ENCODE measurements at regions not wholly inside any gene's neighbourhood (a gene's known extent, or its start where the extent isn't known, plus 50 kb on each side); places are given as distances from the start of the nearest gene placed in this dataset.

DNA sequence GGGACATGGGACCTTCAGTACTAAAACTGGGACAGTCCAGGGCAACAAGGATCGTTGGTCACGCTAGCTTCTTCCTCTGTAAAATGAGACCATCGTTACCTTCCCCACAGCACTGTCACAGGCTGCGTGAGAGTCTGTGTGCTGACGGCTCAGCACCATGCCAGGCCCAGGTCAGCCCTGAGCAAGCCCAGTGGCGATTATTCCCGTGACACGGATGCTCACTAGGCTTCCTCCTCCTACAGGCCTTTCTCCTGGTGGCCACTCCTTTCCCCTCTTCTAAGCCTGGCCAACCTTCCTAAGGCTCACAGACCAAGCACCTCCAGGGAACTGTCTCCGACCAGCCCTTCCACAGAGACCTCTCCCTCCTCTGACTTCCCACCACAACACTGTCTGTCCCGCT, 69.3 kb upstream of the RUNX3 start:
- no peak for DNase-seq

DNA sequence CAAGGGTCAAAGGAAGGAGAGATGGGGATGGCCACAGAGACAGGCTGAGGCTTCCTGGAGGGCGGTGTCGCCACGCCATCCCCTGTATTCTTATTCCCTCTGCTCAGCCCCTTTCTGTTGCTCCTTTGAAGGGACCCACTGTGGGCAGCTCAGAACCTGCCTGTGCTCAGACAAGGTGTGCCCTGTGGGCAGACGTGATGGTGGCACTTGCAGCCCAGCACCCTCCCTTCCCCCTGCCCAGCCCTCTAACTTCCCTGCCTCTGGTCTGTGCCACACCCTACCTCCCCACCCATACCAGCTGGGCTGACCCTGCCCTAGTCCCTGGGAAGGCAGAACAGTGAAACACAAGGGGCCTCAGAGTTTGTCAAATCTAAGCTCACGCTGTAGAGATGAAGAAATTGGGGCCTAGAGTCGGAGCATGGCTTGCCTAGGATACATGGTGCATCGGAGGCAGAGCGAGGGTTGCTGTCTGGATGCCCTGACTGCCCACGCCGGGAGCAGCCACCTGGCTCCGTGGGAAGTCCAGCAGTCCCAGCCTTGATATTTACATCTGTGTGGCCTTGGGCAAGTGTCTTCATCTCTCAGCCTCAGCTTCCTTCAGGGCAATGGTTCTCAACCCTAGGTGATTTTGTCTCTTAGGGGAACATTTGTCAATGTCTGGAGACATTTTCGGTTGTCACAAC, 68.6 kb upstream of the RUNX3 start:
- DNase-seq, result no peak

DNA sequence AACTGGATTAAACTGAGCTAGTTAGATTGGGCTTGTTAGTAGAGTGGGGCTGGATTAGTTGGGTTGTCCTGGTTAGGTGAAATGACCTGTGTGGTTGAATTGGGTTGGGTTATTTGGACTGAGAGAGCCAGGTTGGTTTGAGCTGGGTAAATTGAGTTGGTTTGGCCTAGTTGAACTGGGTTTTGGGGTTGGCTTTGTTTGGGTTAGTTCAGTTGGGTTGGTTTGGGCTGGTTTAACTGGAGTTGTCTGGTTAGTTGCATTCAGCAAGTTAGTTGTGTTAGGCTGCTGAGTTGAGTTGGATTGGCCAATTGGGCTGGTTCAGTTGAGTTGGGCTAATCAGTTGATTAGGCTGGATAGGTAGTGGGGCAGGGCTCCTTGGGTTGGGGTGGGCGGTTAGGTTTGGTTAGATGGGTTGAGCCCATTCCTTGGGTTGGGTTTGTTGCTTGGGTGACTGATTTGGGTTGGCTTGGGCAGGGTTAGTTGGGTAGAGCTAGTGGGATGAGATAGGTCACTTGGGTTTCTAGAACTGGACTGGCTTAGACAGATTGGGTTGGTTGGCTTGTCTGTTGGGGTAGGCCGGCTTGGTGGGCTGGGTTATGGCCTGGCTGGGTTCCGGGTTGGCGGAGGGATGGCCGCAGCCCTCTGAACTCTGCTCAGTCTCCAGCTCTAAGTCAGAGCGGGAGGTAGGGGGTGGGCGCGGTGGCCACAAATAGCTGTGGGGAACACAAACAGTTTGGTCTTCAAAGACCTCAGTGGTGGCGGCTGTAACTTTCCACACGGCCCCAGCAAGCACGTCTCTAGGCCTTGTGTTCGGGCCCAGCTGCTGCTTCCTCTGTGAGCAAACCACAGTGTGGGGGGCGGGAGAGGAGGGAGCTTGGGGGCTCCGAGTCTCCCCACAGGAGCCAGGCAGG, 67.2 kb upstream of the RUNX3 start:
- DNase-seq, result peak in 3 of 6 experiments; percentile 15 to 32 (median 15)

GRCh38 chr1:24996456-24996855, 66.4 kb upstream of the RUNX3 start:
- no peak for DNase-seq

DNA sequence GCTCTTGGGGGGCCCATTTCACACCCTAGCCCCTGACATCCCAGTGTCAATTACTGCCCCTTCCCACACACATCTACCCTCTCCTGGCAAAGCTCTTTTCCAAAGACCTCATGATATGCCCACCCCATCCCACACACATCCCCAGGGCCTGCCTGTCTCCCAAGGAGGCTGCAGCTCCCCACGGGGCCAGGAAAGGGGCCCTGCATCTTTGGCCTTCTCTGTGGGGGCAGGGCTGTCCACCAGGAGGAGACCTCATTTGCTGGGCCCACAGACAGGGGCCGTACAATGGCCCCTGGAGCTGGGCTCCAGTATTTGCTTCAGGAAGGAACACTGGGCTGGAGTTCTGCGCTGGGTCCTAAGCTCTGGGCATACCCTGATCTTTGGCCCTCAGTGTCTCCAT, 65.6 kb upstream of the RUNX3 start:
- no peak for DNase-seq

GRCh38 chr1:24995140-24995539, 65.1 kb upstream of the RUNX3 start:
- peak in 1 of 6 experiments; percentile 11 for DNase-seq

GRCh38 chr1:24993871-24994580, 64.0 kb upstream of the RUNX3 start:
- DNase-seq, result no peak

GRCh38 chr1:24992761-24993211, 62.7 kb upstream of the RUNX3 start:
- peak in 3 of 6 experiments; percentile 44 to 66 (median 56) for DNase-seq

DNA sequence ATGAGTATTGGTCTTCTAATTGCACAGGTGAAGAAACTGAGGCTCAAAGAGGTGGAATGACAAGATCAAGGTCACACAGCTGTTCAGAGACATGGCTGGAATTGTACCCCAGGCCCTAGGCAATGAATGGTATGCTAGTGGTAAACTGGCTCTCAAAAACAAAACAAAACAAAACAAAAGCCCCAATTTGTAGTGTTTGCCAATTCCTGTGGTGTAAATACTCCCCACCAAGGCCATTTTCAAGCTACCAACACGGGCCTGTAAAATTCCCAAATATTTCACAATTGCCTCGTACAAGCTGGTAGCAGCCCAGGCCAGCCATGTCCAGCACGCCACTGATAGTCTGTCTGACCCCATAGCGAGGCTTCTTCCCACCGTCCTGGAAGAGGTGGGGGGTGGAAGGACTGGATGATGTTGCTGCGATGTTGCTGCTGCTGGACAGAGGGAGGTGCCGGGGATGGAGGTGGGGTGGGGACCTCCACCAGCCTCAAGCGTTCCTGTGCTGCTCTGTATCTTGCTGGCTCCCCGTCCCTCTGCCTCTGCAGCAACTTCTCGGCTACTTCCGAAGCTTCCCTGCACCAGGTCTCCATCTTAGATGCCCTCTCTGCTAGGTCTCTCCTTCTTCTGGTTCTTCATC, 62.2 kb upstream of the RUNX3 start:
- no peak for DNase-seq

DNA sequence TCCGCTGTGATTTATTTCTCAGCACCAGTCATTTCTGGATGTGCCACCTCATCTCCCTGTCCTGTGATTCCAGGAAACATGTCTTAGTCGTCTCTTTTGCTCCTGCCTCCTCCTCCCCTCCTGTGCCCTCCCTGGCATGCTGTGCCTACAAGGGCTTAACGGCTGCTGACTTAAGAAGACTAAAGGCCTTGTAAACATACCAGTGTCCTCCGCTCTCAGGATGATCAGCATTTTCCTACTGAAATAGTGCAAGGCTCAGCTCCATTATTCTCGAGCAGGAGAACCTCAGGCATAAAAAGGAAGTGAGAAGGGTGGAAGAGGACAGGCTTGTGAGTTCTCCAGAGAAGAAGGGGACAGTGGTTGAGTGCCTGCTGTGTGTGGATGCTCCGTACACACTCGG, 61.6 kb upstream of the RUNX3 start:
- DNase-seq, result no peak

- peak in 1 of 6 experiments; percentile 24 for DNase-seq
These were observed 60.9 kb upstream of the RUNX3 start for GRCh38 chr1:24990779-24991641.

GRCh38 chr1:24990136-24990535, 60.1 kb upstream of the RUNX3 start:
- DNase-seq, result peak in 2 of 6 experiments; percentile 9 to 14

GRCh38 chr1:24989082-24989481, 59.0 kb upstream of the RUNX3 start:
- DNase-seq, result no peak

DNA sequence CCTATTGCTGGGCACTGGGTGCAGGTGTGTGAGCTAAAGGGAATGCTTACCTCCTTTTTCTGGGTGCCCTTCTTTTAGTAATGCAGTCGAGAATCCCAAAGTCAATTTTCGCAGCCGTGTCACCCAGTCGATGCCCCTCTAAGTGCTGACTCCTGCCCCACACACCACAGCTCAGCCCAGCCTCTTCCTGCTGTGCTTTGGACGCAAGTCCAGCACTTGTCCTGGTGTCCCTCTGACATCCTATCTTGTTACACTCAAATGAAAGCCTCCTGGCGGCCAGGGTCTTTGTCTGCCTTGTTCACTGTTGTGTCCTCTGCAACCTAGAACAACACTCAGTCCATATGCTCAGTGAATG, 58.5 kb upstream of the RUNX3 start:
- no peak for DNase-seq

- DNase-seq, result no peak
These were observed 57.9 kb upstream of the RUNX3 start for GRCh38 chr1:24987875-24988557.

DNA sequence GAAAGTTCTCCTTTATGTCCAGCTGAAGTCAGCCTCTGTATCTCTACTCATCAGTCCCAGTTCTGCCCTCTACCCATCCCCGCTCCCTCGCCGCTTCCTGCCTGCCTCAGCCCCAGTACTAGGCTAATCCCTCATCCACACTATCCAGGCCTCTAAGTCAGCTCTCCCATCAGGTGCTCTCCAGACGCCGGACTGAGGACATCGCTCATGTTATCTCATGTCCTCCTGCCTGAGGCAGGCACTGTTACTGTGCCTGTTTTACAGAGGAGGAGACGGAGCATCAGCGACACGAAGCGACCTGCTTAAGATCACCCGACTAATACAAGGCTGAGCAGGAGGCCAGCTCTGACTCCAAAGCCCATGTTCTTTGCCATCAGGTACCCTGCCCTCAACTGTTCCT, 57.3 kb upstream of the RUNX3 start:
- DNase-seq, result no peak

DNA sequence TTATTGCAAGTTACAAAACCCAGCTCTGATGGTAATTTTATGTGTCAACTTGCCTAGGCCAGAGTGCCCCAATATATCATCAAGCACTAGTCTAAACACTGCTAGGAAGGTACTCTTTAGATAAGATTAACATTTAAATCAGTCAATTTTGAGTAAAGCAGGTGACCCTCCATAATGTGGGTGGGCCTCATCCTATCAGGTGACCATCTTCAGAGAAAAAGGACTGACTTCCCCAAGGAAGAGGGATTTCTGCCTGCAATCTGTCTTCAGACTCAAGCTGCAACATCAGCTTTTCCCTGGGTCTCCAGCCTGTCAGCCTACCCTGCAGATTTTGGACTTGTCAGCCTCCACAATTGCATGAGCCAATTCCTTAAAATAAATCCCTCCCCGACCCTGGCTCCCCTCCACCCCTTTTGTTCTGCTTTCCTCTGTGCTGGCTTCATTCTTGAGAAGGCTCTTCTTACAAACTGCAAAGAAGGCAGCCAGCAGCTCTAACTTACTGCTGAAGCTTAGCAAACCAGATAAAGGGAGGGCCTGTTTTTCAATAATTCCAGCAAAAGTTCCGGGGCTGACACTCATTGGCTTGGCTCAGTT, 56.4 kb upstream of the RUNX3 start:
- DNase-seq, result no peak

DNA sequence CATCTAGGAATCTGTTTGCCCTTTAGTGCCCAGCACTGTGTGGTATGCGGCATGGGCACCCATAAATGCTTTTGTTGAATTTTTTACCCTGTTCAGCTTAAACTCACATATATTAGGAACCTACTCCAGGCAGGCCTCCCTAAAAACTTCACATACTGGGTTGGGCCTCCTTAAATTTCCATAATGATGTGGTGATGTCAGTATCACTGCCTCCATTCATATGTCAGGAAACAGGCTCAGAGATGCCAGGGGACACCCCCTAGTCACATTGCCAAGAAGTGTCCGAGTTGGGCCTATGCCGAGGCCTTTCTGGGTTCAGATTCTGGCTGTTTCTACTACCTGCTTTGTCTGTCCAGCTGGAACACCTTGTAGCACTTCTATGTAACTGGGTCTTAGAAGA, 55.7 kb upstream of the RUNX3 start:
- no peak for DNase-seq

DNA sequence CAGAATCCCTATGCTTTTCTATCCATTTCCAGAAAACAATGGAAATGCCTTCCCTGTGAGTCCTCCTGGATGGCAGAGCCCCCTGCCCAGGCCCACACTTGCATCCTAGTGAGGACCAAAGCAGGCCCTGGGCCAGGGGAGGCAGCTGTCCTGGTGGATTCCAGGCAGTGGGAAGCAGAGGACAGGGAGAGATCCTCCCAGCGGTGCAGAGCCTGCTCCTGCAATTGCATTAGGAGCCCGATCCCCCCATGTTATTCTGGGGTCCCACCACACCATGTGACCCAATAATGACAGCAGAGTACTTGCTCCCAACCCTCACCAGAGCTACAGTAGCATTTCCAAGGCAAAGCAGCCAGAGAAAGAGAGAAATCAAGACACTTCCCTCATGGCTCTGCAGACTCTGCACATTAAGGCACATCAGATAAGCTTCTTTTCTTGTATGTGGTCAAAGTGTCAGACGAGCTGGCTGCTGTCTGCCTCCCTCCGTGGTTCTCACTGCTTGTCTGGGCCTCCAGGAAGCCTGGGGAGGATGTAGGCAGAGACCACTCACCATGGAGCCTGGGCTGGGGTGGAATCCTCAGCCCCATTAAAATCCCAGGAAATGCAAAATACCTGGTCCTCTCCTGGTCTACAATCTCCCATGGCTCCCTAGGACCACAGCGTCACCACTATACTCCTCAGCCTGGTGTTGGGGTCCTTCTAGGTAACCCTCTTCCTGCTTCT, 54.9 kb upstream of the RUNX3 start:
- no peak for DNase-seq

- no peak for DNase-seq
These were observed 54.2 kb upstream of the RUNX3 start for GRCh38 chr1:24984300-24984699.
